GM21619 (cell line): ENCODE measurements at regions not wholly inside any gene's neighbourhood (a gene's known extent, or its start where the extent isn't known, plus 50 kb on each side); places are given as distances from the start of the nearest gene placed in this dataset.

Source experiments
- ATAC-seq: cut with Tn5 transposase; IDR thresholded peaks from one replicate; pipeline ENCODE4 v1.9.1; 2021; ENCODE audit not compliant: unreplicated experiment

- ATAC-seq, result no peak
Observed at GRCh38 chr1:29481031-29481430, 244.7 kb downstream of the PTPRU start.

GRCh38 chr1:29478879-29479278 lies 242.6 kb downstream of the PTPRU start:
- no peak for ATAC-seq

- no peak for ATAC-seq
Observed at GRCh38 chr1:29478151-29478791, 241.9 kb downstream of the PTPRU start.

- ATAC-seq, result no peak
Observed at GRCh38 chr1:29475326-29475725, 239.0 kb downstream of the PTPRU start.

GRCh38 chr1:29474274-29475244 lies 238.2 kb downstream of the PTPRU start:
- no peak for ATAC-seq

- no peak for ATAC-seq
Observed at GRCh38 chr1:29473161-29473855, 237.0 kb downstream of the PTPRU start.

- no peak for ATAC-seq
Observed at GRCh38 chr1:29471487-29472313, 235.4 kb downstream of the PTPRU start.

- no peak for ATAC-seq
Observed at GRCh38 chr1:29470788-29471119, 234.4 kb downstream of the PTPRU start.

GRCh38 chr1:29470087-29470787 lies 233.9 kb downstream of the PTPRU start:
- ATAC-seq, result no peak

- no peak for ATAC-seq
Observed at GRCh38 chr1:29469457-29469856, 233.1 kb downstream of the PTPRU start.

- ATAC-seq, result no peak
Observed at GRCh38 chr1:29467989-29468900, 231.9 kb downstream of the PTPRU start.

GRCh38 chr1:29466258-29466657 lies 229.9 kb downstream of the PTPRU start:
- ATAC-seq, result no peak

GRCh38 chr1:29465755-29466154 lies 229.4 kb downstream of the PTPRU start:
- no peak for ATAC-seq

GRCh38 chr1:29462096-29462495 lies 225.8 kb downstream of the PTPRU start:
- ATAC-seq, result no peak

- ATAC-seq, result no peak
Observed at GRCh38 chr1:29461115-29461739, 224.9 kb downstream of the PTPRU start.

GRCh38 chr1:29460694-29461093 lies 224.4 kb downstream of the PTPRU start:
- ATAC-seq, result no peak

GRCh38 chr1:29460041-29460610 lies 223.8 kb downstream of the PTPRU start:
- no peak for ATAC-seq

GRCh38 chr1:29459620-29459945 lies 223.3 kb downstream of the PTPRU start:
- ATAC-seq, result no peak
